MG63 (cell line): ENCODE measurements at regions not wholly inside any gene's neighbourhood (a gene's known extent, or its start where the extent isn't known, plus 50 kb on each side); places are given as distances from the start of the nearest gene placed in this dataset.

Experiments
- DNase-seq: peaks from one replicate; pipeline ENCODE4 v3.0.0-alpha.2; 2020
- H3K27me3 ChIP-seq: fragments of 250-450 bp; sonication (Bioruptor Pico); 2 replicates; pipeline ENCODE4 v1.5.1; 2020; ENCODE audit warnings: mild to moderate bottlenecking, moderate library complexity
- H3K36me3 ChIP-seq: fragments of 250-450 bp; sonication (Bioruptor Pico); 2 replicates; pipeline ENCODE4 v1.5.1; 2020; ENCODE audit warnings: mild to moderate bottlenecking, moderate library complexity
- H3K4me3 ChIP-seq: fragments of 250-450 bp; sonication (Bioruptor Pico); 2 replicates; pipeline ENCODE4 v1.5.1; 2020; ENCODE audit warnings: mild to moderate bottlenecking, moderate library complexity
- H3K9me3 ChIP-seq: fragments of 250-450 bp; sonication (Bioruptor Pico); 2 replicates; pipeline ENCODE4 v1.5.1; 2020; ENCODE audit warnings: mild to moderate bottlenecking, moderate library complexity

DNA sequence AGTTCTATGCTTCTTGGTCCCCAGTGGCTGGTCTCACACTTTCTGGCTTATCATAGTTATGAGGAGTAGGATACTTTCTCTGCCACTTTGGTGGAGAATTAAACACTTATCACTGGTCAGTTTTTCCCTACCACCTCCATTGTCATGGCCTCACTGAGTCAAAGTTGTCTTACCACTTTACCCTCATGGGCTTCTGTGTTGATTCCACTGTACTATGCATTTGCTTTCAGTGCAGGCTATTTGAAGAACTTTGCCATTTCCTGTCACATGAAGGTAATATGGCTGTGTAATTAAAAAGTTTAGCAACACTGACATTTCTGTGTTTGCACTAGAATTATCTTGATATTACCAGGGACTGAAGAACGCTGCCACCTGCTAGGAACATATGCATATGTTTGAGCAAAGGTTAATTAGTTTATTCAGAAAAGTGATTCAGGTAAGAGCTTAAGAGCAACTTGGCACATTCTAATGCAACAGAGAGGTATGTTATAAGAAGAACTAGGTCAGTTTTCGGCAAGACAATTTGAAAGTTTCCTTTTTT is 377.3 kb downstream of the PDCD6IP start:
- DNase-seq, result no peak
- Histone ChIP-seq H3K36me3 (no peaks in the 10 kb centered on the region), H3K27me3 (no peaks in the 10 kb centered on the region), H3K9me3 (no peaks in the 10 kb centered on the region), H3K4me3 (no peak overlapping the region)

DNA sequence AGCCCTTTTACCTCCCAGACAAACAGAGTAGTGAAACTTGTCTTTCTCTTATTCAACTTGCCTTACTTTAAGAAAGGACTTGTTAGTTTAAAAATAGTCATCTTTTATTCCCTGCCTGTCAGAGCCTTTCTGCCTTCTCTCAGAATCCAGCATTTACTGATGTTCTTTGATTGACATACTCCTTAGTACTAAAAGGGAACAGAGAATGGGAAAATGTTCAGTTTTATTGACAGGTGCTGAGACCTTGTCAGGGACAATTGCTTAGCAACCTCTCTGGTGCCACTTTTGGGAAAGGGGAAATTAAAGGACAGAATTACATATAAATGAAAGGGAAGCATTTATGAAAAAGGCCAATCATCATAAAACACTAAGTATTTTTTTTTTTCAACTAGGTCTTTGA is 378.3 kb downstream of the PDCD6IP start:
- Histone ChIP-seq H3K9me3 (no peaks in the 10 kb centered on the region), H3K36me3 (no peaks in the 10 kb centered on the region)
- no peak for DNase-seq

DNA sequence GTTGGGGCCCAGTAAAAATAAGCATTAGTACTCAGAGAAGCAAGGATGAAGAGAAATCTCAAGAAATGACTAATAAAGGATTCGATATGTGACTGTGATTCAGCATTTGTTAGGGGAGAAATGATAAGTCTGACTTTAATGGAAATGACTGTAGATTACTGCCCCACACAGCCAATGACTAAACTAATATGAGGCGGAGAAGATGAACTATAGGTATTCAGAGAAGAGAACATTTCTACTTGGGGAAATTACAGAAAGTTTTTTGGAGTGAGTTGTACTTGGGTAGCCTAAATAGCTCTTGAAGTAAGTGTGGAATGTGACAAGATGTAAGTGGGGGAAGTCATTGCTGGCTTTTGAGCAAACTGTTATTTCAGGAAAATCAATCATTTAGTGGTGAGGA is 380.0 kb downstream of the PDCD6IP start:
- H3K27me3 ChIP-seq, result no peaks in the 10 kb centered on the region
- DNase-seq, result no peak

More for the DNA sequence above, 378.3 kb downstream of the PDCD6IP start:
- no peak overlapping the region for H3K4me3 ChIP-seq
- H3K27me3 ChIP-seq, result no peaks in the 10 kb centered on the region

DNA sequence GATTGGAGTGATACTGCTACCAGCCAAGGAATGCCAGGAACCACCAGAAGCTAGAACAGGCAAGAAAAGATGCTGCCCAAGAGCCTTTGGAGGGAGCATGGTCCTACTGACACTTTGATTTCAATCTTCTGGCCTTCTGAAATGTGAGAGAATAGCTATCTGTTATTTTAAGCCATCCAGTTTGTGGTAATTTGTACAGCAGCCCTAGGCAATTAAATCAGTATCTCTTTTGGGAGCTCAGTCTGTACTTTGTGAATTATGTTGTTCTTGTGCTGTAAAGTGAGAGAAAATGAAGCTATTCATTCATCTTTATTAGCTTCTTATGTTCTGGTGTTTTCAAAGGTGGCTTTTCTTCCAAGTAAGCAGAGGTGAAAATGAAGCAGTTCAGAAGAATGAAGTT is 381.3 kb downstream of the PDCD6IP start:
- no peaks in the 10 kb centered on the region for H3K27me3 ChIP-seq
- no peak overlapping the region for H3K4me3 ChIP-seq
- DNase-seq, result no peak
- H3K36me3 ChIP-seq, result no peaks in the 10 kb centered on the region
- no peaks in the 10 kb centered on the region for H3K9me3 ChIP-seq

More for the DNA sequence above, 380.0 kb downstream of the PDCD6IP start:
- Histone ChIP-seq H3K4me3 (no peak overlapping the region), H3K9me3 (no peaks in the 10 kb centered on the region), H3K36me3 (no peaks in the 10 kb centered on the region)

DNA sequence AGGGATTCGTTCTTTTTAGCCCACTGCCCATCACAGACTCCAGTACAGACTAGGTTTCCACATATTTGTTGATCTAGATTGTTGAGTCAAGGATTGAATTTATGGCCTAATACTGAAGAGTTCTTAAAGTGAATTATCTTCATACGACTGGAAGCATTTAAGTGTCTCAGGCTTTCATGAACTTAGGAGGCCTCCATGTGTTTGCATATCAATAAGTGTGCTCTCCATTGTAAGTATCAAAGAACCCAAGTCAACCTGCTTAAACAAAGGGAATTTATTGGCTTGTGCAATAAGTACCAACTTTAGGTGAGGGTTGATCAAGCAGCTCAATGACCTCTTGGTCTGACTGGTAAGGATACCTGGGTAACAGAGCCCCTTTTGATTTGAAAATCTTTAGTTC is 382.1 kb downstream of the PDCD6IP start:
- H3K4me3 ChIP-seq, result no peak overlapping the region
- no peaks in the 10 kb centered on the region for H3K9me3 ChIP-seq
- DNase-seq, result no peak
- no peaks in the 10 kb centered on the region for H3K36me3 ChIP-seq
- H3K27me3 ChIP-seq, result no peaks in the 10 kb centered on the region

DNA sequence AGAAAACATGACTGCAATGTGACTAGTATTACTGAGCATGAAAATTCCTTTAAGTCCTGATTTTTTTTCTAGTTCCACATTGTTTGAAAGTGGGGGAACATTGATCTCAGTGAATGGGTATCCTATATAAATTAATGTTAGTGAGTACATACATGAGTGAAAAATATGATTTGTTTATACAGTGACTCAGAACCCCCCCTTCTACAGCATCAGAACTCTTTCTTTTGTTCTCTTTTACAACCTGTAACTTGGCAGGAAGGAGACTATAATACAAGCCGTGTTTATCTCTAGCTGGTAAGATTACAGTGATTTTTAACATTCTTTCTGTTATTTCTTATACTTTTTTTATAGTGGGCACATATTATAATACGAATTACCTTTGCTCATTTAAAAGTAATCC is 384.7 kb downstream of the PDCD6IP start:
- no peak for DNase-seq
- Histone ChIP-seq H3K9me3 (no peaks in the 10 kb centered on the region), H3K27me3 (no peaks in the 10 kb centered on the region), H3K4me3 (no peak overlapping the region), H3K36me3 (no peaks in the 10 kb centered on the region)

DNA sequence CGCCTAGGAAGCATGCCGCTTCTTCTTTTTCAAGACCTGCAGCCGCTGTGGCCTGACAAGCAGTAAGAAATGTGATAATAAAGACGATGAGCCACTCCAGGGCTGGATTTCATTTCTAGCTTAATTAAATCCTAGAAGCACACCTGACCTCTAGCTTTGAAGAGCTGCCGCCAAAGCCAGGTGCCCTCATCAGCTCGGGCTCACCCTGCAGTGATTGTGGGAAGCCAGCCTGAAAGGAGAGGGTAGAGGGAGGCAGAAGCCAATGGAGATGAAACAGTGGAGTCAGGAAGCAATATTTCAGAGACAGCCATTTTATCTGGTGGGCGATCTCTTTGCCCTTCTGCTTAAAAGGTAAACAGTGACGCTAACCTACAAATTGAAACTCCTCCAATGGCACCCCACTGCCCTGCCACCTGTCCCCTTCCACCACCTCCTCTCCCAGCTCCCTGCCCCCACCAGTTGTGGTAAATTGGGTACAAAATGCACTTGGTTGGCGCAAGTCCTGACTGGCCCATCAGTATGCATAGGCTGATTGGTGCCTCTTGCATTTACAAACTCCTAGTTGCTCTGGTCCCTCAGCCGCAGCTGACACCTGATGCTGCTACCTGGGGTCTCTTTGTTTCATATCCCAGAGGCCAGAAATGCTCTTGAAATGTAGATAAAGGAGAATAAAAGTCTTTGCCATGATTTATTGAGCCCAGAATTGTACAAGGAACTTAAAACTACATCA is 385.3 kb downstream of the PDCD6IP start:
- H3K9me3 ChIP-seq, result no peaks in the 10 kb centered on the region
- DNase-seq, result no peak
- no peaks in the 10 kb centered on the region for H3K36me3 ChIP-seq
- no peaks in the 10 kb centered on the region for H3K27me3 ChIP-seq
- H3K4me3 ChIP-seq, result no peak overlapping the region

DNA sequence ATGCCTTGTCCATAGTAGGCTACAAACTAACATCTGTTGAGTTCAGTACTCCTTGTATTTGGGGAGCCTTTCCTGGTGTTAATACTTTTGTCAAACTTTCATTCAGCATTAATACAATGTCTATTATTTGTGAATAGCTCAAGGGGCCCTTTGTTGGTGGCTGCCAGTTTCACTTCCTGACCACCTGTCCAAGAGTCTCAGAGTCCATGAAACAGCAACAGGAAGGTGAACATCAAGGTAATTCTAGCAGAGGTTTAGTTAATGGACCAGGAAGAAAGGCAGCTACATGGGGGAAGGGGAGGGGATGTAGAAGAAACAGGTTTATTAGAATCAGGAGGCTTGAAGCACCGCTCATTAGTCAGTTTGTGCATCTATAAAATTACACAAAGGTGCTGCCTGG is 386.9 kb downstream of the PDCD6IP start:
- H3K4me3 ChIP-seq, result no peak overlapping the region
- H3K36me3 ChIP-seq, result no peaks in the 10 kb centered on the region
- no peak for DNase-seq
- H3K9me3 ChIP-seq, result no peaks in the 10 kb centered on the region
- H3K27me3 ChIP-seq, result no peaks in the 10 kb centered on the region

DNA sequence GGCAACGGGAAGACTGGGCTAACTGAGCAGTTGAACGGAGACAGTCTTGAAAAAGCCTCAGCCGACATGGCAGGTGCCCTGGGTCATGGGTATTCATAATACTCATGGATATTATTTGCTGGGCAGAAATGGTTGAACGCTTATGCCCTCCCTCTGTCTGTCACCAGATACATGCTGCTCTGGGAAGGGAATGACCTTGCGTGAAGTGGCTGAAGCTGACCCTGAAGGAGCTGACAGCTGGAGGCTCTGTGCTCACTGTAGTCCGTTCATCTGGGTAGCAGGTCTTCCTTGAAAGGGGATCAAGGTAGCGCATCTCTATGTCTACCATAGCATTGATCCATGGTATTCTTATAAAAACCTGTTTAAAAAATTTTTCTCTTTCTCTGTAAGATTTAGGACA is 390.7 kb downstream of the PDCD6IP start:
- DNase-seq, result no peak
- no peak overlapping the region for H3K4me3 ChIP-seq
- H3K9me3 ChIP-seq, result no peaks in the 10 kb centered on the region
- H3K27me3 ChIP-seq, result no peaks in the 10 kb centered on the region
- no peaks in the 10 kb centered on the region for H3K36me3 ChIP-seq

DNA sequence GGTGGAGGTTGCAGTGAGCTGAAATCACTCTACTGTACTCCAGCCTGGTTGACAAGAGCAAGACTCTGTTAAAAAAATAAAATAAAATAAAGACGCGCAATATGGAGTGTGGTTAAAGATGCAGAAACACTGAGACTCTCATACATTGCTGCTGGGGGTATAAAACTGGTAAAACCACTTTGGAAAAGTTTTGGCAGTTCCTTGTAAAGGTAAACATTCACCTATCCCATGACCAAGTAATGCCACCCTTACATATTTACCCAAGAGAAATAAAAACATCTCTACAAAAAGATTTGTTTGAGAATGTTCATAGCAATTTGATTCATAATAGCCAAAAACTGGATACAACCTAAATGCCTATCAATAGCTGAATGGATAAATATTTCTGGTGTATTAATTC is 398.5 kb downstream of the PDCD6IP start:
- Histone ChIP-seq H3K9me3 (no peaks in the 10 kb centered on the region), H3K4me3 (no peak overlapping the region), H3K27me3 (no peaks in the 10 kb centered on the region), H3K36me3 (no peaks in the 10 kb centered on the region)
- no peak for DNase-seq

DNA sequence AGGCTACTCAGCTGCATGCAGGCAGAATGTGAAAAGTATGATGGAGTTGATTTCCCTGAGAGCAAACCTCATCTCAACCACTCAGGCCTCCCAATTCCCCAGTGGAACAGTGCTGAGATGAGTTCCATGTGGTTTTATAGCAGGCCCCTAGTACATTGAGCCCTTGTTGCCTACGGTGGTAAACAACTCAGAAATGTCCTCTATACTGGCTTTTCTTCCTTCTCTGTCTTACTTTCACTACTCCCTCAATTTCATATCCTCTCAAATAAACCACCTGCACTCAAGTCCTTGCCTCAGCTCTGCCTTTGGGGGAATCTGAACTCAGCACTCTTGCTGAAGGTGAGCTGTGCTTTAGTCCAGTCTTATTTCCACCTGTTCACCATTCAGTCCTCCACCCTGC is 399.9 kb downstream of the PDCD6IP start:
- no peak for DNase-seq
- no peaks in the 10 kb centered on the region for H3K27me3 ChIP-seq
- H3K36me3 ChIP-seq, result no peaks in the 10 kb centered on the region
- no peak overlapping the region for H3K4me3 ChIP-seq
- no peaks in the 10 kb centered on the region for H3K9me3 ChIP-seq

DNA sequence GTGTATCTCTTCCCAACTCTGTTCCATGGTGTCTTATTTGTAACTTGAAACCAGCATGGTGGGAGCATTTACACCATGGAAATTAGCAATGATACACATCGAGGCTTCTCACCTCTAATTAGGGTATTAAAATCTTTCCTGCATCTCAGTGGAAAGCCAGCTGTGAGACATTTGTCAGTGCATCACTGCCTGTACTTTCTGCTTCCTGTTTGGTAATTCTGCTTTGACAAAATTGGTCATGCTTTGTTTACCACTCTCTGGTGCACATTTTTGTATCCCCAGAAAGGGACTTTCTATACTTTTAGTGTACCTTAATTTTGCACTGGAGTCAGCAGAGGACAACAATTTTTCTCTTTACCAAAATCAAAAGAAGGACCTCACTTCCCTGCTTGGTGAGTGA is 402.1 kb downstream of the PDCD6IP start:
- no peak for DNase-seq
- no peaks in the 10 kb centered on the region for H3K36me3 ChIP-seq
- no peaks in the 10 kb centered on the region for H3K27me3 ChIP-seq
- no peaks in the 10 kb centered on the region for H3K9me3 ChIP-seq
- no peak overlapping the region for H3K4me3 ChIP-seq

DNA sequence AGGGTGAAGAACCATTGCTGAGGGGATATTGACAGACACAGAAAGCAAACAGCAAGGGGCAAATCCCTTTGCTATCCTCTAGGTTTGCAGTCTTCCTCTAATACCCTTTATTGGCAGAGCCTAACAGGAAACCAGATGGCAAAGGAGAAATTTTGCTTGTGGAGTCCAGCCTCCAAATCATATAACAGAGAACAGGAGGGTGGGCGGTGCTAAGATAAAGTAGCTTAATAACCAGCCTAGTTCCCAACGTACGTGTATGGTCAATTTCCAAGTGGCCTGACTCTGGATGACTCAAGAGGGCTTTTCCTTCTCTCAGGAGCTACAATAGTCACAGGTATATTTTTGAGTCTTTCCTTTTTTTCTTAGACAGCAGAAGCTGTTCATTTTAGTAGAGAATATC is 404.5 kb downstream of the PDCD6IP start:
- no peak for DNase-seq
- Histone ChIP-seq H3K9me3 (no peaks in the 10 kb centered on the region), H3K4me3 (no peak overlapping the region), H3K27me3 (no peaks in the 10 kb centered on the region), H3K36me3 (no peaks in the 10 kb centered on the region)

DNA sequence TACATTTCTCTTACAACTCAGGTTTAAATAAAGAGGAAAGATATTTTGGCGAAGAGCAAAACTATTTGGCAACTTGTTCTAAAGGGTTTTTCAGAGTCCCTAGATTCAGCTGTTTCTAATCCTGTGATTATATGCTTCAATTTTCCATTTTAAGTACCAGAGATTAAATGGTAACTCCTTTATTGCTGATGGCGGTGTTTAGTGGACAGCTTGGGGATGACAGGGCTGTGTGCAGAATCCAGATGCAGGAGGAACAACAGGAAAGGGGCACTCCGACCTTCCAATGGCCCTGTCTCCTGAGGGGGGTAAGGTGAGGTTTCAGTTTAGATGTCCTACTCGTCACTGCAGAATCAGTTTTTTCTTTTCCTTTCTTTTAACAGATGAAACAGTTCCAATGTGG is 405.0 kb downstream of the PDCD6IP start:
- no peak overlapping the region for H3K4me3 ChIP-seq
- H3K27me3 ChIP-seq, result no peaks in the 10 kb centered on the region
- no peaks in the 10 kb centered on the region for H3K9me3 ChIP-seq
- DNase-seq, result no peak
- H3K36me3 ChIP-seq, result no peaks in the 10 kb centered on the region

DNA sequence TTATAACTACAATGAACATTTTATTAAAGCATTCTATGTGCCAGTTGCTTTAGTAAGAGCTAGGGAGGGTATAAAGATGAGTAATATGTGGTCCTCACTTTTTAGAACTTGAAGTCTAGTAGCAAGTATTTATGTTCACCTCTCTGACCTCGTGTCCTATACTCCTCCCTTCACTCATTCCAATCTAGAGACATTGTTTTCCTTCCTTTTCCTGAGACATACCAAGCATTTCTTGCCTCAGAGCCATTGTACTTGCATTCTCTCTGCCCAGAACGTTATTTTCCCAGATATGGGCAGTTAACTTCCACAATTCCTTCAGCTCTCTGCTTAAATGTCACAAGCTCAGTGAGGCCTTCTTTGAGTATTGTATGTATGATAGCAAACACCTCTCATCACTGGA is 408.6 kb downstream of the PDCD6IP start:
- Histone ChIP-seq H3K36me3 (no peaks in the 10 kb centered on the region), H3K9me3 (no peaks in the 10 kb centered on the region), H3K27me3 (no peaks in the 10 kb centered on the region), H3K4me3 (no peak overlapping the region)
- no peak for DNase-seq

DNA sequence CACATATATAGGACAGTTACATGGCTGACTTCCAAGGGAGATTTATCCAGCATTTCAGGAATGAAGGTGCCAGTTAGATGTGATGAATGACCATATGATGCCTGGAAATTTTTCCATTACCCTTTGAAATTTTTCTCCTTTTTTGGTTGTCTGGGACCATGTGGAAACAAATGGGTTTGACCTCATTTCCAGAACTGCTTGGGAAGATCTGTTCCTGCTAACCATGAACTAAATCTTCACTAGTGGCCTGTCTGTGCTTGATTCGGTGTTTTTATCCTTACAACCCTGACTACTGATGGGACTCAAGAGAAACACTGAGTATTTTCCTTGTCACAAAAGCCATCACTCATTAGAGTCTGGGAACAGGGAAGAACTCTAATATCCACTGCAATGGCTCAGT is 409.4 kb downstream of the PDCD6IP start:
- no peak for DNase-seq
- H3K9me3 ChIP-seq, result no peaks in the 10 kb centered on the region
- H3K36me3 ChIP-seq, result no peaks in the 10 kb centered on the region
- H3K4me3 ChIP-seq, result no peak overlapping the region
- no peaks in the 10 kb centered on the region for H3K27me3 ChIP-seq

DNA sequence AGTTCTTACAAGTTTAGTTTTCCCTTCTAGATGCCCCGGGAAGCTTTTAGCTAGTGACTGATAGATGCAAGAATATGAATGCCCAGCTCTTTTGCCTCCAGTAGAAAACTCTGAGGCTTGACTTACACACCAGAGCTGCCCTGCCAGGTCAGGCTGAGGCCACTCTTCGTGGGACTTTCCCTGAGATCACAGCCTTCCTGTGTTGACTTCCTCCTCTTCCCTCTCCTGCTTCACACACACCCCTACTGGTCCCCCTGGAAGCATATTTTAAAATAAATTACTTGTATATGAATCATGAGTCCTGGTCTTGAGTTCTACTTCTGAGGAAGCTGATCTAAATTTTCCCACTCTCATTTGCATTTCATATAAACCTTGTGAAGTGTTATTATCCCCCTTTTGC is 413.7 kb downstream of the PDCD6IP start:
- DNase-seq, result peak; percentile 1
- no peak overlapping the region for H3K4me3 ChIP-seq
- no peaks in the 10 kb centered on the region for H3K9me3 ChIP-seq
- no peaks in the 10 kb centered on the region for H3K27me3 ChIP-seq
- no peaks in the 10 kb centered on the region for H3K36me3 ChIP-seq

DNA sequence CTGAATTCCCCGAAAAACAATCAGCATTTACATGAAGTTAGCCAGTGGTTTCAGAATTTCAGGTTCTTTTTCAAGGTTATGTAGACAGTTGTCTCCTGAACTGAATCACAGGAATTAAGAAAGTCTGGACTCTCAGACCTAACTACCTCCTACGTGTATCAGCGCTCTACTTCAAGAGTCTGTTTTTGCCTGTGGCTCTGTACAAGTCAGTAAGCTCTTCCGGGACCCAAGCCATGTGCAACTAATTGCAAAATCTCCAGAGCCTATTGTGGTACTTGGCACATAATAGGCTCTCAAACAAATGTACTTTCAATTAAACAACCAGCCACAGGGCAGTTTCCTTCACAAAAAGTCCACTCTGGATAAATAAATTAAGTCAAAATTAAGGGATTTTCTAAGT is 414.2 kb downstream of the PDCD6IP start:
- H3K4me3 ChIP-seq, result no peak overlapping the region
- no peaks in the 10 kb centered on the region for H3K9me3 ChIP-seq
- H3K36me3 ChIP-seq, result no peaks in the 10 kb centered on the region
- peak; percentile 21 for DNase-seq
- H3K27me3 ChIP-seq, result no peaks in the 10 kb centered on the region
